Stimulated activated CD4-positive, alpha-beta T cell treated with anti-CD3 and anti-CD28 coated beads, Interleukin-2, amount 100 ng/mL, for 48 hours (primary cell): ENCODE measurements at regions not wholly inside any gene's neighbourhood (a gene's known extent, or its start where the extent isn't known, plus 50 kb on each side); places are given as distances from the start of the nearest gene placed in this dataset.

Experiments
- DNase-seq, 2 donors: peaks; one replicate each; pipeline ENCODE4 v3.0.0-alpha.2; 2020

GRCh38 chr7:32131091-32131490 is 60.9 kb upstream of the PDE1C start:
- no peak for DNase-seq

GRCh38 chr7:32126843-32127242 is 56.6 kb upstream of the PDE1C start:
- no peak for DNase-seq
